NCI-H1105 treated with DMSO at 0.1 percent for 48 hours (cell line): ENCODE measurements at regions not wholly inside any gene's neighbourhood (a gene's known extent, or its start where the extent isn't known, plus 50 kb on each side); places are given as distances from the start of the nearest gene placed in this dataset.

Experiments
- DNase-seq: peaks from one replicate; lab custom pipeline; 2025; lab: John Stamatoyannopoulos, UW

DNA sequence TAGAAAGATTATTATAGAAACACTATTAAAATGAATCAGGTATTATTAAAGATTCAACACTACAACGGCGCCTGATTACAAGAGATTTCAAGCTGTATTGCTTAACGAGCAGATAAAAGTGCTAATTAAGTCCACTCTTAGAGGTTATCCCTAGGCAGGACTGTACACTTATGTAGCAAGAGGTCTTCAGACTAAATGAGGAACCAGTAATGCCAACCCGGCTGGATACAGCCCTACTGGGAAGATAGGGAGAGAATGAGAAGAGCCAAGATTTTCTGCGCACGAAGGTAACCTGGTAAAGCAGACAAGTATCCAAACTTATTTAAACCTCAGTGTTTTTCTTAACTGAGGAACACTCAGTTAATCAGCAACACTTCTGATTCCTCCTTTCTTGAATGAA, 115.7 kb upstream of the HIVEP3 start:
- DNase-seq: no peak

GRCh38 chr1:42033629-42034028, 114.9 kb upstream of the HIVEP3 start:
- DNase-seq: no peak

- DNase-seq: no peak
Measured at GRCh38 chr1:42017730-42018129, 99.0 kb upstream of the HIVEP3 start.

- DNase-seq: no peak
Measured at GRCh38 chr1:42017259-42017658, 98.5 kb upstream of the HIVEP3 start.

DNA sequence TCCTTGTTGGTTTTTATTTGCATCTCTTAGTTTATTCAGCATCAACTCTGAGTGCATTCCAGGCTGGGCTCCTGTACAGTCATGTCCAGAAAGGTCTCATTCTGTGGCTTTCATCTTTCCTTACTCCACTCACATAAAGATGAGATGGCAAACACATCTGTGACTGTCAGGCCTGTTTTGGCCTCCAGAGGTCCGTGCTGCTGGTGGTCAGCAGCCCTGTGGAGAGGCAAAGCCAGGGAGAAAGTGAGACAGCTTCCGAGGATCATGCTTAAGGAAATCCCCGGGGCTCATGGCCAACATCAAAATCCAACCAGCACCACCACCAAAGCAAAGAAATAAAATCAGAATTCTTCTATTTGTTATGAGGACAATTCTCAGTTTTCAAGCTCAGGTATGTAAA, 96.1 kb upstream of the HIVEP3 start:
- no peak for DNase-seq

DNA sequence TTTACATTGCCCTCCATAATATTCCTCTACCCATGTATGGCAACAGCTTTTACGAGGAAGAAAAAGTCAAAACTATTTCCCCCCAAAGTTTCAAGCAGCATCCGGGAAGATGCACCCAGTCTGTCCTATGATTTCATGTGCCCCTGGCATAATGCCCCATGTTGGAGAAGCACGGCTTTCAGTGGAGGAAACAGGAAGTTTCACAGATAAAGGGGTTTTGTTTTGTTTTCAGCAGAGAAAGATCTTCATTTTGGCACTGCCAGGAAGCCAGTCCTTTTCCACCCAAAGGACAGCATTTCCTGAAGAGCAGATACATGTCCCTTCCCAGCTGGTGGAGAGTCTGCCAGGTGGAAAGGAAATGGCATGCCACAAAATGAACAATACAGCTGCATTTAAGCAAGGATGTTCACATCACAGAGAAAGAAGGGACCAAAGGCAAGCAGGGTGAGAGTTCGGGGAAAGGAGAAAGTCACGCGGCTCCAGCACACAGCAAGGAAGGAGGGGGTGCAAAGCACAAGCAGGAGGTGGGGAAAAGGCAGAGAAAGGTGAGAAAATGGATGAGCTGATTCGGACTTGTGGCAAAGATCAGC, 95.3 kb upstream of the HIVEP3 start:
- DNase-seq: no peak

DNA sequence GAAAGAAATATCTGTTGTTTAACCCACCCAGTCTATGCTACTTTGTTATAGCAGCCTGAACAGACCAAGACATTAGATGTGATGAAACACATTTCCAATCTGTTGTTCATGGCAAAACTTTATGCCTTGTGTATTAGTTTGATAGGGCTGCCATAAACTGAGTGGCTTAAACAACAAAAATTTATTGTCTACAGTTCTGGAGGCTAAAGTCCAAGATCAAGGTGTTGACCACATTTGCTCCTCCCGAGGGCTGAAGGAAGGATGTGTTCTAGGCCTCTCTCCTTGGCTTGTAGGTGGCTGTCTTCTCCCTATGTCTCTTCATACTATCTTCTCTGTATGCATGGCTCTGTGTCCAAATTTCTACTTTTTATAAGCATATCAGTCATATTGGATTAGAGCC, 94.1 kb upstream of the HIVEP3 start:
- no peak for DNase-seq

DNA sequence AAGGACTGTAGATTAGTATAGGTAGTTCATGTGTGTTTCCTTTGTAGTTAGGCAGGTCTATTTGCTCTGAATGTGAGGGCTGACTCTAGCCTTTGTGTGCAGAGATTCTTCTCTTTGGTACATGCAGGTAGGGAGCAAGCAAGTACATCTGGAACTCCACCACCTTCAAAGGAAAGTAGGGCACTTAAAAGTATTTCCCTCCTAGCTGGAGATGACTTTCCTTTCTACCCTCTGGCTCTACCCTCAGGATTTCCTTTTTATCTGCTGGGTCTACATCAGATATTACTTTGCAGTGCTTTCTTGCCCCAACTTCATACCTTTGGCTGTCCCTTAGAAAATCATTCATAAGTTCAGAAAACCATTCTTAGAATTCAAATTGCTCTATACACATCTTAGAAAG, 91.7 kb upstream of the HIVEP3 start:
- DNase-seq: no peak

DNA sequence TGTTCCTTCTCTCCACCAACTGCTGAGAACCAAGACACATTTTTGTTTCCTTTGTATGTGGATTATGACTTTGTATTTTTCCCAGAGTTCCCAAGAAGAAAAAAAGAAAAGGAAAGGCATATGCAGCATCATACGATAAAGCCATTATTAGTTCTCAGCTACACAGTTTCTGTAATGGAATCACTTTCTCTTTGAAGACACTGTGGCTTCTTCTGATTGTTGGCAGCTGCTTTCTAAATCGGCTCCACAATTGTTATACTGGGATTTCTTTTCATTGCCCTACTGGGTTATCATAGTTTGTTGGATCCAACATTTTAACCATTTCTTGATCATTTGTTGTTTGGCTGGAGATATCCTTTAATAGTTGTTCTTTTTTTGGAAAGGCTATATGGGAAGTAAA, 89.5 kb upstream of the HIVEP3 start:
- DNase-seq: no peak

GRCh38 chr1:42006836-42007235, 88.1 kb upstream of the HIVEP3 start:
- DNase-seq: no peak

GRCh38 chr1:42006093-42006492, 87.4 kb upstream of the HIVEP3 start:
- DNase-seq: no peak

DNA sequence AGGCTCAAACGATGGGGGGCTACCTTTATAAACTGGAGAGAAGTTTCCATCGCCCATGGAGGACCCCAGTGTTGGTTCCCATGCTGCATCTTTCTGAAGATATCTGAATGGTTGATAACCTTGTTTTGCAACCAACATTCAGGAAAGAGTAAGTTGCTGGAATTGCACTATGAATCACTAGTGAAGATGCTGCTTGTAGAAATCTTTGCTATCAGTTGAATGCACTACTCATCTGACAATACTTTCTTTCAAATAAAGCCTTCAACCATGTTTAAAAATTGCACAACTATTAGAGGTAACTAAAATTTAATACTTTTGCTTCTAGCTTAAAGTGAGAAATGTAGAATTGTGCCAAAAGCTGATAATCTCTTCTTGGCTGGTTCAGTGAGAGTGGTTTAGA, 86.8 kb upstream of the HIVEP3 start:
- no peak for DNase-seq

- DNase-seq: no peak
Measured at GRCh38 chr1:42004860-42005259, 86.1 kb upstream of the HIVEP3 start.

- DNase-seq: no peak
Measured at GRCh38 chr1:42004322-42004721, 85.6 kb upstream of the HIVEP3 start.

DNA sequence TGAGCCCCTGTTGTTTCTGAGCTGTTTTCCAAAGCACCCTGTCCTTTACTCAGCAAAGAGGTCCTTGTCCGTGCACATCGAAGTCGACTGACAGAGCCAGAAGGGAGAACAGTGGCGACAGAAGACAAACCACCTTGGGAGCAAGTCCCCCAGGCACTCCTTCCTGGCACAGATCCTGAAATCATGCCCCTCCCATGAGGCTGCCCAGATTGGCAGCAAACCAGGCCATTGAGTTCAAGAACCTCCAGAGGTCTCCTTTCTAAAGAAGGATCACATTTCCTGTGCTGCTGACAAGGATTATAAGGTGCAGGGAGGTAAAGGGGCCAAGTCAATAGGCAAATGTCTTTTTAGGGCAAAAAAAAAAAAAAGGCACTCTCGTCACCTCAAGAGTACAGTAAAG, 84.7 kb upstream of the HIVEP3 start:
- DNase-seq: peak; percentile 59

DNA sequence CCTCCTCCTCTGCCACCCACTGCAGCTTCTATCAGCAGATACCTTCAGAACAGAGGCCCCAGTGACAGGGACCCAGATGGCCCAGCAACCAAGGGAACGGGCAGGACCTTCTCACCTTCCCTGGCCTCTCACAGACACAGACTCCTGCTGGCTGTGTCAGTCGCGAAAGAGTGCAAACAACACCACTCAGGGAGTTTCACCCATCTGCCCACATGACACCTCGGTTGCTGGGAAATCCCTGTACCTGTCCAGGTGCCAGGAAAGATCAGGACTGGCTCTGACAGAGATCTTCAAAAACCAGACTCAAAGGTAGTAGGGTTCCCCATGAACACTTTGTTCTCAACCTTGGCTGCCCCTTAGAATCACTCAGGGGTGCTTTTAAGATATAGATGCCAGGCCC, 83.5 kb upstream of the HIVEP3 start:
- DNase-seq: no peak

GRCh38 chr1:42000766-42001165, 82.0 kb upstream of the HIVEP3 start:
- no peak for DNase-seq

DNA sequence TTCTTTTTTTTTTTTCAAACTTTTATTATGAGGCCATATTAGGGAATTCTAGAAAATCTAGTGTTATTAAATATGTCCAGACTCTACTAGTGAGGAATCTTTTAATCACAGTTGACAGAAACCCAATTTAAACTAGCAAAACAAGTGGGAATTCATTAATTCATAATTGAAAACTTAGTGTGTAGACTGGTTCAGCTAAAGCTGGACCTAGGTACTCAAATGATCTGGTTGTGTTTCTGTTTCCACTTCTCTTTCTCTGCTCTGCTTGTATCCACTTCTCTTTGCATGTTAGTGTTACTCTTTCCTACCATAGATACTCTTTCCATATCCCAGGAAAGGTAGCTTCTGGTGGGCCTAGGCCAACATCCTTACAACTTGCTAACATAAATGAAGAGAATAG, 81.2 kb upstream of the HIVEP3 start:
- no peak for DNase-seq

DNA sequence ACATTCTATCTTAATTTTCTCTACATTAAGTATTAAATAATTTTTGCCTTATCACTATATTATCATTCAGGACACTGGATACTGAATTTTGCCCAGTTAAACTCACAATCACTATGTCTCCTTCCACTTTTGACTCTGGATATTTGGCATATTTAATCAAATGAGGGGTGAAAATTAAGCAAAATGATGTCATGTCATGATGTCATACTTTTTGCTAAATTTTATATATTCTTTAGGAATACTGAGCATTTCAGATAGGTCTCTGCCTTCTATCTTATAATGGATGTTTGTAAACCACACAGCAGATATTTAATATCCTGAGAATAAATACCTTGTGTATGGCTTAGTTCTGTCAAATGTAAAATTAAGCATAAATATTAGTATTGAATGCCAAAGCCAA, 79.5 kb upstream of the HIVEP3 start:
- no peak for DNase-seq

DNA sequence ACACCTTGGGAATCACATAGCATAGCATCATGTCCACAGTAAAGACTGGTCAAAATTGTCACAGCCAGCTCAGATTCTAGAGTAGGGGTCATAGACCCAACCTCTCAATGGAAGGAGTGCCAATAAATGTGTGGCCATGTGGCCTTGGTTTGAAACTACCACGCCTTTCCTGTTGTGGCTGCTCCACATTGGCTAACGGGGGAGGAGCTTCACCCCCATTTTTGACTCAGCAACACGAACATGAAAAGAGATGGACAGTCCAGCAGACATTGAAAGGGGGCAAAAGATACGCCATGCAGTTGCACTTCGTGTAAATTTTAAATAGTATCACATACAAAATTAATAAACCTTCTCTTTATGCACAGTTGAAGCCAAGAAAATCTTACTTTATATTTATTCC, 78.4 kb upstream of the HIVEP3 start:
- no peak for DNase-seq

DNA sequence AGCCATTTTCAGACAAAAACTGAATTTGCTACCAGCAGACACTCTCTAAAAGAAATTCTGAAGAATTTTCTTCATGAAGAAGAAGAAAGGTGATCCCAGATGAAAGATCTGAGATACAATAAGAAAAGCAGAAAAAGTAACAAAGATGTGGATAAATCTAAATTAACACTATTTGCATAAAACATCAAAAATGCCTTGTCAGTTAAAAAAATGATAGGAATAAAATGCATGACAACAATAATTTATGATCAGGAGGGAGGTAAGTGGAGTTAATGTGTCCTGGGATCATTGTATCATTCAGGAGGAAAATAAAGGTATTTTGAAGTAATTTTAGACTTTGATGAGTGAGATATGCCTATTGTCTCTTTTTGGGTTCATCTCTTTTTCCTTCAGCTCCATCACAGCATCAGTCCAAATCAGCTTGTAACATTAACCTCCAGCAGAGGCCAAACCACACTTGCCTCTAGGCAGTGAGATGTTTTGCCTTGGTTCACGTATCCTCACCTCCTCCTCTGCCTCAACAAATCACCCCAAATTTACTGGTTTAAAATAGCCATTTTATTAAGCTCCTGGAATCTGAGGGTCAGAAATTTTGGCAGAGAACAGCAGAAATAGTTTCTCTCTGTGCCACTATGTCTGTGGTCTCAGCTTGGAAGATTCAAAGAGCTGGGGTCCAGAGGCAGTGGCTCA, 76.9 kb upstream of the HIVEP3 start:
- DNase-seq: no peak

GRCh38 chr1:41994195-41994894, 75.6 kb upstream of the HIVEP3 start:
- no peak for DNase-seq

GRCh38 chr1:41983451-41983850, 64.7 kb upstream of the HIVEP3 start:
- DNase-seq: no peak

DNA sequence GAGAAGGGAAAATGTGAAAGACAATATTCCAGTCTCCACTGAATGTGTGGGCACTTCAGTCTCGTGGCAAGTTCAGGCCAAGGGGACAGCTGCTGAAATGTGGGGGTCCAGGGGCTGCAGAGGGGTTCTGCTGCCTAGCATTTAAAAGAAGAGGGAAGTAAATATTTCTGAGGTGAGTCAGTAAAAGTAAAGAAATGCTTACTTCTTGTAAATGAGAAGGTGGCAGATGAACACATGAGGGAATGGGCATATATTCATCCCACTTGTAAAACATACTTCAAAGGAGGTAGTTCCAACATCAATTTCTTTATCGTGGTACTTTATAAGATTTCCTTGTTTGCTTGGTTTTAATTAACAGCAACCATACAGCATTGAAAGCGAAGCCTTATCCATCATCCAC, 63.1 kb upstream of the HIVEP3 start:
- no peak for DNase-seq
